22Rv1 (cell line): ENCODE measurements at regions not wholly inside any gene's neighbourhood (a gene's known extent, or its start where the extent isn't known, plus 50 kb on each side); places are given as distances from the start of the nearest gene placed in this dataset.

Experiments used
- H3K27ac ChIP-seq: fragments of 450-650 bp; 2 replicates; pipeline ENCODE4 v1.5.1; 2017
- ZFX ChIP-seq: fragments of 450-650 bp; IDR thresholded peaks from 2 replicates; pipeline ENCODE4 v1.6.1; 2017; ENCODE audit warnings: antibody characterized with exemption, borderline replicate concordance
- TF ChIP-seq, protein P1 (sequence below): fragments of 450-650 bp; IDR thresholded peaks from 2 replicates; pipeline ENCODE4 v1.5.1; 2017; ENCODE audit warnings: mild to moderate bottlenecking

DNA sequence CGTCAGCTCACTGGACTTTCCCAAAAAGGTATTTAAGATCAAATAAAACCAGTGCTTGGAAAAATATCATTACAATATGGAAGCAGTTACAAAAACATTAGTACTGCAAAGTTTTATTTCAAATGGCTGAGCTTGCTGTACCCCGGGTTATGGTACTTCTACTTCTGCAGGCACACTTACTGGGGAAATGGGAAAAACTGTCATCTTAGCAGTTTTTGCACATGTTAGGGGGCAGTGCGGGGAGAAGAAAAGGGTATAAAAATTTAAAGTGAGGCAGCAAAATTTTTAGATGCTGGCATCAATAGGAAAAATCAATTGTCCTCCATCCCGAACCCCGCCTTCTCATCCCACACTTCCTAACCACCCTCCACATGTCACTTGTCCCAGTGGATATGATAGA is 133.4 kb downstream of the ATG4C start:
- TF ChIP-seq ZFX = no peak
- TF ChIP-seq, protein P1, sequence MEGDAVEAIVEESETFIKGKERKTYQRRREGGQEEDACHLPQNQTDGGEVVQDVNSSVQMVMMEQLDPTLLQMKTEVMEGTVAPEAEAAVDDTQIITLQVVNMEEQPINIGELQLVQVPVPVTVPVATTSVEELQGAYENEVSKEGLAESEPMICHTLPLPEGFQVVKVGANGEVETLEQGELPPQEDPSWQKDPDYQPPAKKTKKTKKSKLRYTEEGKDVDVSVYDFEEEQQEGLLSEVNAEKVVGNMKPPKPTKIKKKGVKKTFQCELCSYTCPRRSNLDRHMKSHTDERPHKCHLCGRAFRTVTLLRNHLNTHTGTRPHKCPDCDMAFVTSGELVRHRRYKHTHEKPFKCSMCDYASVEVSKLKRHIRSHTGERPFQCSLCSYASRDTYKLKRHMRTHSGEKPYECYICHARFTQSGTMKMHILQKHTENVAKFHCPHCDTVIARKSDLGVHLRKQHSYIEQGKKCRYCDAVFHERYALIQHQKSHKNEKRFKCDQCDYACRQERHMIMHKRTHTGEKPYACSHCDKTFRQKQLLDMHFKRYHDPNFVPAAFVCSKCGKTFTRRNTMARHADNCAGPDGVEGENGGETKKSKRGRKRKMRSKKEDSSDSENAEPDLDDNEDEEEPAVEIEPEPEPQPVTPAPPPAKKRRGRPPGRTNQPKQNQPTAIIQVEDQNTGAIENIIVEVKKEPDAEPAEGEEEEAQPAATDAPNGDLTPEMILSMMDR = no peak
- no peak overlapping the region for H3K27ac ChIP-seq

DNA sequence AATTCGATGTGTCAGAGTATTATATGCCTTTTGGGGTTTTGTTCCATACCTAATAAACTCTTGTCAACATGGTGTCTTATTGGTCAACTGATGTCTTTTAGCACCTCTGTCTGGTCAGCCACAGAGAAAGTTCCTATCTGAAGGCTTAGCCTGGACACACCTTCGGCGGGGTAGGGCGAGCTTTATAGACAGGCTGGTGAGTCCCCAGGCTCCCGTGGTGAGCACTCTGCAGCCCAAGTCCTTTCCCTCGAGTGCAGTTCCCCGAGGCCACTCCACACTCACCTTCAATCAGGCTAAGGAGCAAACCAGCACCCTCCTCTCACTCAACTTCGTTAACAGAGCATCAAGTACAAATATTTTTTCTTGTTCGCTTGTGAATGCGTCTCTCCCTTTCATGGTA is 133.9 kb downstream of the ATG4C start:
- no peak overlapping the region for H3K27ac ChIP-seq
- TF ChIP-seq, protein P1 = no peak
- TF ChIP-seq ZFX = no peak

DNA sequence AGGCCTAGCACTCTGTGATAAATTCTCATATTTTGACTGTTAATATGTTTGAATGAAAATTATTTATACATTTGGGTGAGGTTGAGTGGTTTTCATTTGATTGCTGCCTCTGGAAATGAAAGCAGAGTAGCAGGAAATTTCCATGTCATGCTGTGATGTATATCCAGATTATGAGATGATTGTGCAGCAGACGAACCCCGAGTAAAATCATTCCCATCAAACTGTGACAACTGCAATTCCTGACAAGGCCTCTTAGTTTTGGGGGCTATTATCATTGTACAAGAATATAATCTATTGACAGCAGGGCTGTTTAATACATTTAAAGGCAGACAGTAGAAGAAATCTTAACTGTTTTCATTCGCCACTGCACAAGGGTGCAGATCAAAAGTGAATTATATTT is 134.8 kb downstream of the ATG4C start:
- TF ChIP-seq ZFX = no peak
- TF ChIP-seq, protein P1 = no peak
- no peak overlapping the region for H3K27ac ChIP-seq

DNA sequence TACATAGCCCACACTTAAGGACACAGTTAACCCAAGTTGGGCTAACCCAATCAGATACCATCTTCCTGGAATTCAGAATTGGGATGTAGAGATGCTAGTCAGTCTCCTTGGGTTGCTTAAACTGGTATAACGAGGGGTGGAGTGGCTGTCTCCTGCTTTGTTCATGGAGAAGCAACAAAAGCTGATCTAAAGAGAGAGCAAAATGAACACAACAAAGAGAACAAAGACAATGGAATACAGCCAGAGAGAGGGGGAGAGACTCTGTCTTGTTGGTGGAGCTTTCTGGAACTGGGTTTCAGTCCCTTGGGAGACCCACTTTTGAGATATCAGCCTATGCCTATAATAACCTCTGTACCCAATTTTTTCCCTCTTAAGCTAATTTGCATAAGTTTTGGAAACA is 138.1 kb downstream of the ATG4C start:
- TF ChIP-seq, protein P1 = no peak
- no peak for TF ChIP-seq ZFX
- H3K27ac ChIP-seq = no peak overlapping the region

DNA sequence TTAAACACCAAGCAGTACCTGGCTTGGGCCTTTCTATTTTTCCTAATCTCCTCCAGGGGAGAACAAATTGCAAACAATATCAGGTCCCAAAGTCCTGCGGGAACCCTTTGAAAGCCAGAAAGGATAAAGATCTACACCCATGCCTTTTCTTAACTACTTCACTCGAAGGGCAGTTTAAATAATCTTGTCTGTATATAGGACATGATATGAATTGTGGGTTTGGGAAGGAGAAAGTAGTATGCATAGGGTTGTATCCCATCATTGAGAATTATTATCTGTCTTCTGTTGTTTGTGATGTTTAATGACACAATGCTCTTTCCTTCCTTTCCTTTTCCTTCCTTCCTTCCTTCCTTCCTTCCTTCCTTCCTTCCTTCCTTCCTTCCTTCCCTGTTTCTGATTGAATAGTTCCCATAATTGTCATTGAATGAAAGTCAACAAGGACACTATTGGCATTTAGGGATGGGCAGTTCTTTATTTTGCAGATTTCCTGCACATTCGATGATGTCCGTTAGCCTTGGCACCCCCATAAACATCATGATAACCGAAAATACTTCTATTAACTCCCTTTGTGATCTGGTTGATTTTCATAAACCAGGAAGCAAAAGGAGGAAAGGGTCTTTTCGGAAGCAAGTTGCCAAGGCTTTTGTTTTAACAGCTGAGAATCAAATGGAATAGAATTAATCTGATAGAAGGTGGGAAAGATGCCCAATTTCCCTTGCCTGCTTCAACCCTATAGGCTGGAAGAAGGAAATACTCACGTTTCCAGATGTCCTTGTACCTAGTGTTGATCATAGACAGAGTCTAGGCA is 141.3 kb downstream of the ATG4C start:
- no peak overlapping the region for H3K27ac ChIP-seq
- TF ChIP-seq, protein P1 = no peak
- TF ChIP-seq ZFX = no peak

DNA sequence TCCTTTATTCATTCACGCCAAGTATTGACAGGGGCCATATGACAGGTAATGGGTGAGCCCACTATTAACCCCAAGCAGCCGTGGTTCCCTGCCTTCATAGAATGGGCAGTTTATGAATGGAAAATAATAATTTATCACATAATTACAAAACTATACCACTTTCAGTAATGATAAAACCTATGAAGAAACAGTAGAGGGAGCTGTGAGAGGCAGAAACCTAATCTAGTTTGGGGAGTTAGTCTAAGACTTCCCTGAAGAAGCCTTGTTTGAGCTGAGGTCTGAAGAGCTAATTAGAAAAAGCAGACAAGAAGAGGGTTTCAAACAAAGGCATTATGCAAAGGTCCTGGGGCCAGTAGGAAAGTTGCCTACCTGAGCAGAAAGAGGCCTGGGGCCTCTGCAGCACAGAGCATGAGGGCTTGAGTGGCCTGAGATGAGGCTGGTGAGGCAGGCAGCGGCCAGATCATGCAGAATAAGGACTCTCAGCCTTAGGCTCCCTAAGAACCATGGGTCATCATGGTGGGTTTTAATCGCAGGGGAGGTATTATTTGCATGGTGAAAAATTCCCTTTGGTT is 142.8 kb downstream of the ATG4C start:
- H3K27ac ChIP-seq = no peak overlapping the region
- TF ChIP-seq, protein P1 = peak; percentile 29
- TF ChIP-seq ZFX = no peak

DNA sequence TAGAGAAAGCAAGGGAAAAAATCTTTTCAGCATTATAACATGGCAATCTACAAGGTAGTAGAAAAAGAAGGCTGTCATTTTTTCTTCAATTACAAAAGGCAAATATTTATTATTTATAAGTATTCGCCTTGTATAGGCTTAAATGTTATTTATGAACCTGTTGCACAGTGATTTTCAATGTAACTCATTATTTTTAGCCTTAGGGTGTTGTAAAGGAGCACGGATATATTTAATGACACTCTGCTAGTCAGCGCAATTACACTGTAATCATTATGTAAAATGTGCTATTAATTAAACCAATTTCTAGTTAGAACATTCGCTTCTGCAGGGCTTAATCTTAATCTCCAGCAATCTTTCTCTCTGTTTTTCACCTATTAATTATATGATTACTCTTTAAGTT is 145.0 kb downstream of the ATG4C start:
- no peak for TF ChIP-seq ZFX
- TF ChIP-seq, protein P1 = no peak
- no peak overlapping the region for H3K27ac ChIP-seq
